SK-N-SH treated with all-trans-retinoic acid at 6 μM for 48 hours (cell line): ENCODE measurements at regions not wholly inside any gene's neighbourhood (a gene's known extent, or its start where the extent isn't known, plus 50 kb on each side); places are given as distances from the start of the nearest gene placed in this dataset.

Source experiments
- ARNTL ChIP-seq: fragments of 450-650 bp; formaldehyde crosslinking; IDR thresholded peaks from 2 replicates; pipeline ENCODE4 v1.5.0; 2020; ENCODE audit warnings: low read depth, mild to moderate bottlenecking, moderate library complexity, borderline replicate concordance
- BACH2 ChIP-seq: fragments of 250-450 bp; sonication (Bioruptor Pico); IDR thresholded peaks from 2 replicates; pipeline ENCODE4 v1.9.0; 2021; ENCODE audit warnings: mild to moderate bottlenecking, borderline replicate concordance
- ESRRG ChIP-seq: fragments of 250-450 bp; sonication (Bioruptor Pico); IDR thresholded peaks from 2 replicates; pipeline ENCODE4 v1.6.1; 2021; ENCODE audit warnings: mild to moderate bottlenecking
- PPARA ChIP-seq: fragments of 250-450 bp; sonication (Bioruptor Pico); IDR thresholded peaks from 2 replicates; pipeline ENCODE4 v1.5.0; 2020; ENCODE audit warnings: mild to moderate bottlenecking, borderline replicate concordance
- RARB ChIP-seq: fragments of 250-450 bp; sonication (Bioruptor Pico); IDR thresholded peaks from 2 replicates; pipeline ENCODE4 v1.8.0; 2021; ENCODE audit warnings: mild to moderate bottlenecking, moderate library complexity
- TCF4 ChIP-seq: fragments of 250-450 bp; sonication (Bioruptor Pico); IDR thresholded peaks from 2 replicates; pipeline ENCODE4 v1.8.0; 2021; ENCODE audit warnings: mild to moderate bottlenecking, moderate library complexity, borderline replicate concordance
- ZC3H10 ChIP-seq: fragments of 250-450 bp; sonication (Bioruptor Pico); IDR thresholded peaks from 2 replicates; pipeline ENCODE4 v1.5.1; 2021; ENCODE audit warnings: mild to moderate bottlenecking, moderate library complexity
- ZFP3 ChIP-seq: fragments of 250-450 bp; sonication (Bioruptor Pico); IDR thresholded peaks from 2 replicates; pipeline ENCODE4 v1.5.0; 2020; ENCODE audit warnings: mild to moderate bottlenecking, moderate library complexity
- ZFP30 ChIP-seq: fragments of 450-650 bp; formaldehyde crosslinking; IDR thresholded peaks from 2 replicates; pipeline ENCODE4 v1.5.0; 2022; ENCODE audit warnings: mild to moderate bottlenecking, moderate library complexity
- ZNF8 ChIP-seq: fragments of 450-650 bp; formaldehyde crosslinking; IDR thresholded peaks from 2 replicates; pipeline ENCODE4 v1.5.0; 2020; ENCODE audit warnings: mild to moderate bottlenecking, moderate library complexity
- TF ChIP-seq, protein P1 (sequence below): fragments of 250-450 bp; sonication (Bioruptor Pico); IDR thresholded peaks from 2 replicates; pipeline ENCODE4 v1.8.0; 2020; ENCODE audit warnings: mild to moderate bottlenecking, moderate library complexity, borderline replicate concordance
- TF ChIP-seq, protein P2 (sequence below): fragments of 250-450 bp; sonication (Bioruptor Pico); IDR thresholded peaks from 2 replicates; pipeline ENCODE4 v1.5.1; 2020; ENCODE audit warnings: low read depth, mild to moderate bottlenecking, moderate library complexity
- TF ChIP-seq, protein P3 (sequence below): fragments of 250-450 bp; sonication (Bioruptor Pico); IDR thresholded peaks from 2 replicates; pipeline ENCODE4 v1.5.1; 2021; ENCODE audit warnings: mild to moderate bottlenecking, moderate library complexity

DNA sequence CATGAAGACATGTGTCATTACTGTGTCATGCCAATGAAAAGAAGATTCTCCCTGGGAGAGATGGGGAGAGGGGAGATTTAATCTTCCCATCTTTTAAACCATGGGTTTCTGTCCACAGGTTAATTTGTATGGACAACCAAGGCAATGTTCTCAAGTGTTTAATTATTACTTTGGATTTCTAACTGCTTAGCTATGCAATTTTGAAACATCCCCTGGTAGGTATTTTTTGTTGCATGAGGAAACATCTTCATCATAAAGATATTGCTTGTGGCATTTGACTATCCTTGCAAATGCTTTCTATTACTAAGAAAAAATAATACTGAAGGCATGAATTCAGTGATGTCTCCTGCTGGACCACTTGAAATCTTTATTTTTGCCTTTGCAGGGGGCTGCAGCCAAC is 326.6 kb upstream of the TPM1 start:
- TF ChIP-seq, protein P1, sequence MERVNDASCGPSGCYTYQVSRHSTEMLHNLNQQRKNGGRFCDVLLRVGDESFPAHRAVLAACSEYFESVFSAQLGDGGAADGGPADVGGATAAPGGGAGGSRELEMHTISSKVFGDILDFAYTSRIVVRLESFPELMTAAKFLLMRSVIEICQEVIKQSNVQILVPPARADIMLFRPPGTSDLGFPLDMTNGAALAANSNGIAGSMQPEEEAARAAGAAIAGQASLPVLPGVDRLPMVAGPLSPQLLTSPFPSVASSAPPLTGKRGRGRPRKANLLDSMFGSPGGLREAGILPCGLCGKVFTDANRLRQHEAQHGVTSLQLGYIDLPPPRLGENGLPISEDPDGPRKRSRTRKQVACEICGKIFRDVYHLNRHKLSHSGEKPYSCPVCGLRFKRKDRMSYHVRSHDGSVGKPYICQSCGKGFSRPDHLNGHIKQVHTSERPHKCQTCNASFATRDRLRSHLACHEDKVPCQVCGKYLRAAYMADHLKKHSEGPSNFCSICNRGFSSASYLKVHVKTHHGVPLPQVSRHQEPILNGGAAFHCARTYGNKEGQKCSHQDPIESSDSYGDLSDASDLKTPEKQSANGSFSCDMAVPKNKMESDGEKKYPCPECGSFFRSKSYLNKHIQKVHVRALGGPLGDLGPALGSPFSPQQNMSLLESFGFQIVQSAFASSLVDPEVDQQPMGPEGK (CRISPR knock-in tag), result no peak
- TF ChIP-seq ZFP30, result no peak
- TF ChIP-seq ESRRG (CRISPR knock-in tag), result no peak
- TF ChIP-seq TCF4 (CRISPR knock-in tag), result no peak
- TF ChIP-seq, protein P2, sequence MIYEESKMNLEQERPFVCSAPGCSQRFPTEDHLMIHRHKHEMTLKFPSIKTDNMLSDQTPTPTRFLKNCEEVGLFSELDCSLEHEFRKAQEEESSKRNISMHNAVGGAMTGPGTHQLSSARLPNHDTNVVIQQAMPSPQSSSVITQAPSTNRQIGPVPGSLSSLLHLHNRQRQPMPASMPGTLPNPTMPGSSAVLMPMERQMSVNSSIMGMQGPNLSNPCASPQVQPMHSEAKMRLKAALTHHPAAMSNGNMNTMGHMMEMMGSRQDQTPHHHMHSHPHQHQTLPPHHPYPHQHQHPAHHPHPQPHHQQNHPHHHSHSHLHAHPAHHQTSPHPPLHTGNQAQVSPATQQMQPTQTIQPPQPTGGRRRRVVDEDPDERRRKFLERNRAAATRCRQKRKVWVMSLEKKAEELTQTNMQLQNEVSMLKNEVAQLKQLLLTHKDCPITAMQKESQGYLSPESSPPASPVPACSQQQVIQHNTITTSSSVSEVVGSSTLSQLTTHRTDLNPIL, result no peak
- no peak for TF ChIP-seq RARB (CRISPR knock-in tag)
- no peak for TF ChIP-seq BACH2 (CRISPR knock-in tag)
- TF ChIP-seq ZC3H10 (CRISPR knock-in tag), result no peak
- TF ChIP-seq ZFP3, result no peak
- TF ChIP-seq ARNTL (CRISPR knock-in tag), result no peak
- TF ChIP-seq PPARA (CRISPR knock-in tag), result no peak
- TF ChIP-seq, protein P3, sequence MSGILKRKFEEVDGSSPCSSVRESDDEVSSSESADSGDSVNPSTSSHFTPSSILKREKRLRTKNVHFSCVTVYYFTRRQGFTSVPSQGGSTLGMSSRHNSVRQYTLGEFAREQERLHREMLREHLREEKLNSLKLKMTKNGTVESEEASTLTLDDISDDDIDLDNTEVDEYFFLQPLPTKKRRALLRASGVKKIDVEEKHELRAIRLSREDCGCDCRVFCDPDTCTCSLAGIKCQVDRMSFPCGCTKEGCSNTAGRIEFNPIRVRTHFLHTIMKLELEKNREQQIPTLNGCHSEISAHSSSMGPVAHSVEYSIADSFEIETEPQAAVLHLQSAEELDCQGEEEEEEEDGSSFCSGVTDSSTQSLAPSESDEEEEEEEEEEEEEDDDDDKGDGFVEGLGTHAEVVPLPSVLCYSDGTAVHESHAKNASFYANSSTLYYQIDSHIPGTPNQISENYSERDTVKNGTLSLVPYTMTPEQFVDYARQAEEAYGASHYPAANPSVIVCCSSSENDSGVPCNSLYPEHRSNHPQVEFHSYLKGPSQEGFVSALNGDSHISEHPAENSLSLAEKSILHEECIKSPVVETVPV (CRISPR knock-in tag), result no peak
- no peak for TF ChIP-seq ZNF8 (CRISPR knock-in tag)
